Small intestine (tissue), 7 donors: ENCODE measurements at regions not wholly inside any gene's neighbourhood (a gene's known extent, or its start where the extent isn't known, plus 50 kb on each side); places are given as distances from the start of the nearest gene placed in this dataset.

Experiments
- DNase-seq, 2 donors: peaks; one replicate each; pipeline versions ENCODE4 v3.0.0 to v3.0.0-alpha.2; 2013
- FAIRE-seq: peaks from 2 replicates; lab custom pipeline; 2012; peaks lifted over from hg19 to GRCh38; lab: Jason Lieb, UNC
- H3K27ac ChIP-seq, 3 donors: one replicate each; pipeline ENCODE4 v1.5.1; 2013; ENCODE audit warnings: low read length in 2 of 3, mild to moderate bottlenecking in 2 of 3, control low read depth in 1 of 3, inconsistent platforms in 1 of 3, low read depth in 1 of 3, moderate library complexity in 1 of 3
- H3K27me3 ChIP-seq, 3 donors: one replicate each; pipeline ENCODE4 v1.6.1; 2013; ENCODE audit warnings: low read length in 3 of 3, inconsistent platforms in 1 of 3; ENCODE audit not compliant: control insufficient read depth in 3 of 3, insufficient read depth in 3 of 3
- H3K36me3 ChIP-seq, 3 donors: one replicate each; pipeline ENCODE4 v1.6.1; 2013; ENCODE audit warnings: low read length in 3 of 3, inconsistent platforms in 1 of 3, low read depth in 1 of 3, mild to moderate bottlenecking in 1 of 3, moderate library complexity in 1 of 3; ENCODE audit not compliant: control insufficient read depth in 3 of 3, insufficient read depth in 2 of 3
- H3K4me1 ChIP-seq, 3 donors: one replicate each; pipeline ENCODE4 v1.6.1; 2013; ENCODE audit warnings: low read length in 2 of 3, inconsistent platforms in 1 of 3, low read depth in 1 of 3, mild to moderate bottlenecking in 1 of 3, moderate library complexity in 1 of 3; ENCODE audit not compliant: control insufficient read depth in 3 of 3, insufficient read depth in 2 of 3
- H3K4me3 ChIP-seq, 3 donors: one replicate each; pipeline ENCODE4 v1.5.1; 2013; ENCODE audit warnings: low read length in 3 of 3, control low read depth in 1 of 3, inconsistent platforms in 1 of 3, low read depth in 1 of 3, mild to moderate bottlenecking in 1 of 3, moderate library complexity in 1 of 3
- H3K9me3 ChIP-seq, 2 donors: one replicate each; pipeline ENCODE4 v1.6.1; 2013; ENCODE audit warnings: low read depth in 1 of 2, low read length in 1 of 2; ENCODE audit not compliant: control insufficient read depth in 2 of 2, insufficient read depth in 1 of 2
- WGBS, 3 donors: extraction: QIAGEN DNeasy Blood & Tissue Kit; methylation state at CpG; one replicate each; pipeline ENCODE4 v1.1.7; 2013; 5-methylcytosine and 5-hydroxymethylcytosine counted together
- donor health status: healthy with polysubstance abuse.
- donor health status: control.
- donor health status: control.
- donor health status: Bipolar disorder and iron deficiency.
- donor health status: healthy.

DNA sequence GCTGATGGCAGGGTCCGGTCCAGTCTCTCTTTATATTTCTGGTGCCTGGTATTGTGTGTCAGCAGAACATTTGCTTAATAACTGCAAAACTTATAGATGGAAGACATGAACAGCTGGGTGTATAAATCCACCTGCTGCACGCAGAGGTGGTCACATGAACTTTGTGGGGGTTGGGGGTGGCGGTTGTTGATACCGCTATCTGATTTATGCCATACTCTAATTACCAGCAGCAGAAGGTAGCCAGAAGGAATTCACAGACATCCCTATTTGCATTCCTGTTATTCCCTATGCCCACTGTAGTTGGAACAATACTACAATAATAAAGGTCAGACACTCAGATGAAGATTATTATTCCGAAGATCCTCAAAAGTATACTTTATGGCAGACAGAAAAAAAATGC lies 121.6 kb upstream of the PUDP start:
- 74 to 76% (median 76%) methylated on average over 5 of the region's 5 CpGs for WGBS, 3 donors
- FAIRE-seq = no peak

GRCh38 chrX:7266288-7266687 lies 118.3 kb upstream of the PUDP start:
- FAIRE-seq = no peak
- DNase-seq = no peak
- Histone ChIP-seq H3K36me3 (peaks cover 0 to 2% (median 0%) of the 10 kb centered on the region in 3 donors), H3K4me1 (no peaks in the 10 kb centered on the region), H3K9me3 (no peaks in the 10 kb centered on the region), H3K27me3 (no peaks in the 10 kb centered on the region), H3K4me3 (no peak overlapping the region), H3K27ac (no peak overlapping the region)
- WGBS, 3 donors = 93 to 100% (median 95%) methylated on average over 1 of the region's 1 CpG

More for the DNA sequence above, 121.6 kb upstream of the PUDP start:
- DNase-seq = no peak
- Histone ChIP-seq H3K27me3 (no peaks in the 10 kb centered on the region), H3K36me3 (no peaks in the 10 kb centered on the region), H3K4me1 (no peaks in the 10 kb centered on the region), H3K27ac (no peak overlapping the region), H3K4me3 (no peak overlapping the region), H3K9me3 (no peaks in the 10 kb centered on the region)

GRCh38 chrX:7264399-7264798 lies 116.4 kb upstream of the PUDP start:
- 94 to 97% (median 96%) methylated on average over 2 of the region's 2 CpGs for WGBS, 3 donors
- FAIRE-seq (no peak), DNase-seq (no peak)
- H3K4me3 ChIP-seq = no peak overlapping the region
- H3K27ac ChIP-seq = no peak overlapping the region
- H3K9me3 ChIP-seq = no peaks in the 10 kb centered on the region
- no peaks in the 10 kb centered on the region for H3K4me1 ChIP-seq
- peaks cover 0 to 2% (median 0%) of the 10 kb centered on the region in 3 donors for H3K36me3 ChIP-seq
- H3K27me3 ChIP-seq = no peaks in the 10 kb centered on the region

- Histone ChIP-seq H3K4me1 (no peaks in the 10 kb centered on the region), H3K9me3 (no peaks in the 10 kb centered on the region), H3K36me3 (peaks cover 0 to 2% (median 0%) of the 10 kb centered on the region in 3 donors), H3K4me3 (no peak overlapping the region), H3K27me3 (no peaks in the 10 kb centered on the region), H3K27ac (no peak overlapping the region)
- DNase-seq (no peak), FAIRE-seq (no peak)
- 67 to 83% (median 82%) methylated on average over 2 to 3 of the region's 3 CpGs for WGBS, 3 donors
These were observed 116.0 kb upstream of the PUDP start for GRCh38 chrX:7263961-7264360.

GRCh38 chrX:7263330-7263729 lies 115.4 kb upstream of the PUDP start:
- no peak overlapping the region for H3K4me3 ChIP-seq
- DNase-seq (no peak), FAIRE-seq (no peak)
- no peaks in the 10 kb centered on the region for H3K4me1 ChIP-seq
- H3K9me3 ChIP-seq = no peaks in the 10 kb centered on the region
- no peak overlapping the region for H3K27ac ChIP-seq
- H3K27me3 ChIP-seq = no peaks in the 10 kb centered on the region
- H3K36me3 ChIP-seq = peaks cover 0 to 2% (median 0%) of the 10 kb centered on the region in 3 donors
- 88 to 92% (median 90%) methylated on average over 5 of the region's 5 CpGs for WGBS, 3 donors

- Histone ChIP-seq H3K9me3 (no peaks in the 10 kb centered on the region), H3K27me3 (no peaks in the 10 kb centered on the region), H3K27ac (no peak overlapping the region), H3K4me3 (no peak overlapping the region), H3K4me1 (no peaks in the 10 kb centered on the region), H3K36me3 (peaks cover 0 to 2% (median 0%) of the 10 kb centered on the region in 3 donors)
- no peak for FAIRE-seq
- peak in 1 of 2 donors; percentile 1 for DNase-seq
These were observed 114.6 kb upstream of the PUDP start for GRCh38 chrX:7262551-7262950.

GRCh38 chrX:7261672-7262332 lies 113.8 kb upstream of the PUDP start:
- Histone ChIP-seq H3K4me3 (no peak overlapping the region), H3K27me3 (no peaks in the 10 kb centered on the region), H3K36me3 (peaks cover 0 to 2% (median 0%) of the 10 kb centered on the region in 3 donors), H3K9me3 (no peaks in the 10 kb centered on the region), H3K4me1 (no peaks in the 10 kb centered on the region), H3K27ac (no peak overlapping the region)
- 80 to 90% (median 90%) methylated on average over 5 of the region's 5 CpGs for WGBS, 3 donors
- no peak for FAIRE-seq
- DNase-seq = no peak

- peaks cover 0 to 3% of the 10 kb centered on the region in 2 donors for H3K9me3 ChIP-seq
- no peak for DNase-seq
- 80 to 88% (median 86%) methylated on average over 4 of the region's 4 CpGs for WGBS, 3 donors
- H3K36me3 ChIP-seq = no peaks in the 10 kb centered on the region
- no peaks in the 10 kb centered on the region for H3K27me3 ChIP-seq
- peaks cover 0 to 3% (median 0%) of the 10 kb centered on the region in 3 donors for H3K4me1 ChIP-seq
- H3K27ac ChIP-seq = no peak overlapping the region
- FAIRE-seq = no peak
- H3K4me3 ChIP-seq = no peak overlapping the region
These were observed 106.2 kb upstream of the PUDP start for GRCh38 chrX:7254144-7254543.

DNA sequence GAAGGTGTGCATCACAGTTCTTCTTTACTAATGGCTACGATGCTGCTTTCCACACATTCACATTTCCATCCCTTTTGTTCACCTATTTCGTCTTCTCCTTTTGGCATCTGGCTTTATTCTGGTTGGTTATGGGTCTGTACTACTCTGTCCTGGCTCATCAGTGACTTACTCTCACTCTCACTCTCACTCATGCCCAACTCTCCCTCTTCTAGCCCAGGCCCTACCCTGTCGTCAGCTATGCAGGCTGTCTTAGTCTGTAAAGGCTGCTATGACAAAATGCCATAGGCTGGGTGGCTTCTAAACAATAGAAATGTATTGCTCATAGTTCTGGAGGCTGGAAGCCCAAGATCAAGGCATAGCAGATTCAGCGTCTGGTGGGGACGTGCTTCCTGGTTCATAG lies 105.6 kb upstream of the PUDP start:
- peaks cover 0 to 3% of the 10 kb centered on the region in 2 donors for H3K9me3 ChIP-seq
- no peak overlapping the region for H3K27ac ChIP-seq
- FAIRE-seq = no peak
- H3K4me3 ChIP-seq = no peak overlapping the region
- peaks cover 0 to 3% (median 0%) of the 10 kb centered on the region in 3 donors for H3K4me1 ChIP-seq
- no peak for DNase-seq
- H3K36me3 ChIP-seq = no peaks in the 10 kb centered on the region
- WGBS, 3 donors = 94 to 98% (median 95%) methylated on average over 5 of the region's 5 CpGs
- H3K27me3 ChIP-seq = no peaks in the 10 kb centered on the region
